ENCODE measurements at regions not wholly inside any gene's neighbourhood (a gene's known extent, or its start where the extent isn't known, plus 50 kb on each side); places are given as distances from the start of the nearest gene placed in this dataset.

GRCh38 chr4:114034189-114034588, 54.7 kb upstream of the ARSJ start:
- DNase-seq: no peak
- in situ Hi-C loops (cut with HindIII; ENCODE audit: low pct_ligation_motif_present, low sequenced_read_pairs): no loop called here
- Histone ChIP-seq H3K36me3 (replicated peaks) (no peaks in the 10 kb centered on the region), H3K27me3 (replicated peaks) (no peaks in the 10 kb centered on the region), H3K4me3 (ENCODE audit: low read depth, low read length) (no peak overlapping the region), H3K27ac (no peak overlapping the region)
- TF ChIP-seq, protein P1, sequence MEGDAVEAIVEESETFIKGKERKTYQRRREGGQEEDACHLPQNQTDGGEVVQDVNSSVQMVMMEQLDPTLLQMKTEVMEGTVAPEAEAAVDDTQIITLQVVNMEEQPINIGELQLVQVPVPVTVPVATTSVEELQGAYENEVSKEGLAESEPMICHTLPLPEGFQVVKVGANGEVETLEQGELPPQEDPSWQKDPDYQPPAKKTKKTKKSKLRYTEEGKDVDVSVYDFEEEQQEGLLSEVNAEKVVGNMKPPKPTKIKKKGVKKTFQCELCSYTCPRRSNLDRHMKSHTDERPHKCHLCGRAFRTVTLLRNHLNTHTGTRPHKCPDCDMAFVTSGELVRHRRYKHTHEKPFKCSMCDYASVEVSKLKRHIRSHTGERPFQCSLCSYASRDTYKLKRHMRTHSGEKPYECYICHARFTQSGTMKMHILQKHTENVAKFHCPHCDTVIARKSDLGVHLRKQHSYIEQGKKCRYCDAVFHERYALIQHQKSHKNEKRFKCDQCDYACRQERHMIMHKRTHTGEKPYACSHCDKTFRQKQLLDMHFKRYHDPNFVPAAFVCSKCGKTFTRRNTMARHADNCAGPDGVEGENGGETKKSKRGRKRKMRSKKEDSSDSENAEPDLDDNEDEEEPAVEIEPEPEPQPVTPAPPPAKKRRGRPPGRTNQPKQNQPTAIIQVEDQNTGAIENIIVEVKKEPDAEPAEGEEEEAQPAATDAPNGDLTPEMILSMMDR (IDR thresholded peaks at IDR 0.05; ENCODE audit: low read depth, low read length, missing control alignments): no peak

DNA sequence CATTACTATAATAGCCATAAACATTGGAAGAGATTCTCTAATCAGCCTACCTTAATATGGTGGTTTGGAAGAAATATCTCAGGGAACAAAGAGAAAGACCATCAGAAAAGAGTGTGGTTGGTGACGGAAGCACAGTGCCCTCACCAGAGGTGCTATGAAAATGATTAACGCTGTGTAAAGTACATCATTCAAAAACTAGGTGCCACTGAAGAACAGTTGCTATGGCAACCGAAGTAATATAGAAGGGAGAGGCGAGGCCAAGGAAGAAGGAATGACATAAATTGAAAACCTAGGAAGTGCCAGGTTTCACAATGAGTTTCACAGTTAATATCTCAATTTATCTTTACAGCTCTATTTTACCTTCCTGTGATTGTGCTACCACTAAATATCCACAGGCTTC, 57.0 kb upstream of the ARSJ start:
- H3K36me3 ChIP-seq (replicated peaks): no peaks in the 10 kb centered on the region
- H3K4me3 ChIP-seq (ENCODE audit: low read depth, low read length): no peak overlapping the region
- in situ Hi-C loops (cut with HindIII; ENCODE audit: low pct_ligation_motif_present, low sequenced_read_pairs): no loop called here
- H3K27ac ChIP-seq: no peak overlapping the region
- DNase-seq: no peak
- no peaks in the 10 kb centered on the region for H3K27me3 ChIP-seq (replicated peaks)
- TF ChIP-seq, protein P1 (IDR thresholded peaks at IDR 0.05; ENCODE audit: low read depth, low read length, missing control alignments): no peak

DNA sequence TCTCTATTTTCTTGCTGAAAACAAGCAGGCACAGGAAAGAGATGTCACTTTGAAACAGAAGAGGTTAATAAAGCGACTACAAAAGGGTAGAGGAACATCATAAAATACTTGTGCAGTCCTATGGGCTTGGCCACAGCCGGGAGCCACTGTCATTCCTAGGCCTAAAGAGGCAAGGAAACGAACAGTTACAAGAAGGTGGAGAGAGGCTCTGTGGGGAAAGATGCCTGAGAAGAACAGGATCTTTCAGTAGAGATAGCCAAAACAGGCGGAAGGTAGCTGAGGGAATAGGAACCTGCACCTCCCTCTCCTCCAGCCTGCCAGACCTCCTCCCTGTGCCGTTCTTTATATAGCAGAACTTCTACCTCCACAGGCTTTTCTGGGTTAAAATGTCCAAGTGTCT, 57.4 kb upstream of the ARSJ start:
- H3K36me3 ChIP-seq (replicated peaks): no peaks in the 10 kb centered on the region

GRCh38 chr4:114037988-114038387, 58.5 kb upstream of the ARSJ start:
- H3K4me3 ChIP-seq (ENCODE audit: low read depth, low read length): no peak overlapping the region
- H3K27ac ChIP-seq: no peak overlapping the region
- no peaks in the 10 kb centered on the region for H3K36me3 ChIP-seq (replicated peaks)
- no peaks in the 10 kb centered on the region for H3K27me3 ChIP-seq (replicated peaks)
- no peak for DNase-seq
- TF ChIP-seq, protein P1 (IDR thresholded peaks at IDR 0.05; ENCODE audit: low read depth, low read length, missing control alignments): no peak
- in situ Hi-C loops (cut with HindIII; ENCODE audit: low pct_ligation_motif_present, low sequenced_read_pairs): no loop called here

More for the DNA sequence above, 57.4 kb upstream of the ARSJ start:
- Histone ChIP-seq H3K27me3 (replicated peaks) (no peaks in the 10 kb centered on the region), H3K27ac (no peak overlapping the region), H3K4me3 (ENCODE audit: low read depth, low read length) (no peak overlapping the region)
- no peak for DNase-seq
- TF ChIP-seq, protein P1 (IDR thresholded peaks at IDR 0.05; ENCODE audit: low read depth, low read length, missing control alignments): no peak
- in situ Hi-C loops (cut with HindIII; ENCODE audit: low pct_ligation_motif_present, low sequenced_read_pairs): no loop called here

DNA sequence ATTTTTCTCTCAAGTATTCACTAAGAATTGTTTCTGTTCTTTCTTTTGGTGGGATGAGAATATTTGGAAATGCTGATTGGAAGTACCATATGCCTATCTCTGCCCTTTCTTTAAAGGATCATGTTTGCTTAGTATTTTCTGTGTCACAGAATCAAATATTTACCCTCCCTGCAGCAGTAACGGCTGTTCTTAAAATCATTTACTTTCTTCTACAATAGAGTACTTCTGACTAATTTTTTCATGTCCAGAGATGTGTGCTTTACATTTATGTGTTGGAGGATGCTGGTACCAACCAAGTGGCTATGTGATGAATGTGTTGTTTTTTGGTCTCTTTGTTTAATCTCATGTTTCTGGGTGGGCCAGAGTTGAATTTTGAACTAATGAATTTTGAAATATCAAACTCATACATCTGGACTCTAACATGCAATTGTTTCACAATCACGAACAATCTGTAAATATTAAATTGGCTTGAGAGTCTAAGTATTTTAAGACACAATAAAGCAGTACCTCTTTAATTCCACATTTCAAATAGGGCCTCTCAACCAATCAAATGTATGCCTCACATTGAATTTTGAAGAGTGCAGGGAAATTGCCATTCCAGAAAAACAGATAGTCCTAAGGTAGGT, 59.4 kb upstream of the ARSJ start:
- in situ Hi-C loops (cut with HindIII; ENCODE audit: low pct_ligation_motif_present, low sequenced_read_pairs): no loop called here

More for the DNA sequence above, 59.4 kb upstream of the ARSJ start:
- no peak overlapping the region for H3K4me3 ChIP-seq (ENCODE audit: low read depth, low read length)
- no peak overlapping the region for H3K27ac ChIP-seq
- TF ChIP-seq, protein P1 (IDR thresholded peaks at IDR 0.05; ENCODE audit: low read depth, low read length, missing control alignments): no peak
- DNase-seq: no peak
- H3K36me3 ChIP-seq (replicated peaks): no peaks in the 10 kb centered on the region
- H3K27me3 ChIP-seq (replicated peaks): no peaks in the 10 kb centered on the region
